ENCODE measurements at regions not wholly inside any gene's neighbourhood (a gene's known extent, or its start where the extent isn't known, plus 50 kb on each side); places are given as distances from the start of the nearest gene placed in this dataset.

GRCh38 chr11:119780222-119780953, 51.4 kb upstream of the NECTIN1 start:
- TF ChIP-seq POLR2A (IDR thresholded peaks at IDR 0.05; ENCODE audit: low read depth, low read length), result no peak
- no peak for TF ChIP-seq MXI1 (IDR thresholded peaks at IDR 0.05; ENCODE audit: borderline replicate concordance, low read depth, low read length)
- no peak for TF ChIP-seq CTCF (conservative IDR thresholded peaks at IDR 0.05; ENCODE audit: low read depth, low read length)
- no peak for TF ChIP-seq SMC3 (IDR thresholded peaks at IDR 0.05; ENCODE audit: low read depth, low read length)
- TF ChIP-seq RAD21 (IDR thresholded peaks at IDR 0.05; ENCODE audit: low read length), result no peak
- TF ChIP-seq RCOR1 (IDR thresholded peaks at IDR 0.05; ENCODE audit: insufficient replicate concordance, low read length), result no peak

All from IMR-90 (cell line).